T-helper 9 cell (primary cell): ENCODE measurements at regions not wholly inside any gene's neighbourhood (a gene's known extent, or its start where the extent isn't known, plus 50 kb on each side); places are given as distances from the start of the nearest gene placed in this dataset.
A peak's percentile ranks its signal among the peaks of the same experiment; 100 is the strongest.
"Not testable (repeated sequence)": the region's sequence is repeated elsewhere in the genome, so short reads cannot be mapped to it uniquely, and the experiment has no call there.

ENCODE experiments used
- DNase-seq: peaks from one replicate; pipeline ENCODE4 v3.0.0-alpha.2; 2020

DNA sequence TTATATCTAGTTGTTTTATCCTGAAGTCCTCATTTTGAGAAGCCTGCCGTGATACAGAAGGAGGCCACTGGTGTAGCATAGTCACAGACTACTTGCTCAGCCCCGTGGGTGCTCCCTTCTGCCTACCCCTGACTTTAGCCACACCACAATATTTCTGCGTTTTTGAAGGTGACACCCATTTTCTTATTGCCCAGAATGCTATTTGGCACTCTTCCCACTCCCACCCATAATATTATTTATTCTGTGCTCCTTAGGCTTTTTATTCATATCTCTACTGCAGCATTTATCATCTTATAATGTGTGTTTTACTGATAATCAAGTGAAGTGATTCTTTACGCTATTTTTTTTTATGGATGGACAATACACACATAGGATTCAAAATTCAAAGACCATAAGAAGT lies 107.3 kb downstream of the OR2B2 start:
- no peak for DNase-seq

DNA sequence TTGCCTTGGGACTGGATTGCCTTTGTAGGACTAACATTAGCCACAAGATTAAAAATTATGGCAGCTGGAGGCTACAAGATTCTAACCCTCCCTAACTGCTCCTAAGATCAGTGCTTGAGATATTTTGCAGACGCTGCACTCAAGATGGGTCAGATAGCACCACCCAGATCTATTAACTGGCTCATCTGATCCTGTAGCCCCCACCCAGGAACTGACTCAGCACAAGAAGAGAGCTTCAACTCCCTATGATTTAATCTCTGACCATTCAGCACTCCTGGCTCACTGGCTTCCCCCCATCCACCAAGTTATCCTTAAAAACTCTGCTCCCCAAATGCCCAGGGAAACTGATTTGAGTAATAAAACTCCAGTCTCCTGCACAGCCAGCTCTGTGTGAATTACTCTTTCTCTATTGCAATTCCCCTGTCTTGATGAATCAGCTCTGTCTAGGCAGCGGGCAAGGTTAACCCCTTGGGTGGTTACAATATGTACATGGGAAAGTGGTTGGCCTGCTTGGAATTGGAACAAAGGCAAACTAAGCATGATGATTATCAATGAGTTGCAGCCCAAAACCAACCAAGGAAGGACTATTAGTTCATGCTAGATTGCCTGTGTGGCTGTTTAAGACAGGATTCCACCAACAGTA lies 111.3 kb downstream of the OR2B2 start:
- DNase-seq = no peak

GRCh38 chr6:27797960-27798359 lies 114.2 kb downstream of the OR2B2 start:
- DNase-seq = no peak

DNA sequence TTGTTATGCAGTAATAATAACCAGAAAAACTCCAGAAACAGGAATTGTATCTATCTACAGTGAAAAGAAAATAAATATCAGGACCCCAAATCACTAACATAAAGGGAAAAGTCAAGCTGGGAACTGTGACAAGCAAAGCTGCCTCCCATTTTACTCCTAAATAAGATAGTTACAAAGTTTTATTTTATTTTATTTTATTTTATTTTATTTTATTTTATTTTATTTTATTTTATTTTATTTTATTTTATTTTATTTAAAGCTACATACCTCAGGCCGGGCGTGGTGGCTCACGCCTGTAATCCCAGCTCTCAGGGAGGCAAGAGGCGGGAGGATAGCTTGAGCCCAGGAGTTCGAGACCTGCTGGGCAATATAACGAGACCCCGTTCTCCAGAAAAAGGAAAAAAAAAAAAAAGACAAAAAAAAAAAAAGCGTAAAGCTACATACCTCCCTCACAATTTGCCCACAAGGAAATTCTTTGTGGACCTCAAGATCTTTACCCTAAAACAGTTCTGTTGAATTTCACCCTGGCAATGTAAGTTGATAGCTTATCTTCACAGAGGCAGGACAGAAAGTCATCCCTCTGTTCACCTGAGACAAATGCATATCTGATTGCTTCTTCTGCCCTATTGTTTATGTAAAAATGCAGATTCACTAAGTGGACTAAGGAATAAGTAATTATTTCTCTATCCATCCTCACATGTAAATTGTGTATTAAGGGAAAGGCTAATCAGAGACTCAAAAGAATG lies 115.3 kb downstream of the OR2B2 start:
- DNase-seq = not testable (repeated sequence)

DNA sequence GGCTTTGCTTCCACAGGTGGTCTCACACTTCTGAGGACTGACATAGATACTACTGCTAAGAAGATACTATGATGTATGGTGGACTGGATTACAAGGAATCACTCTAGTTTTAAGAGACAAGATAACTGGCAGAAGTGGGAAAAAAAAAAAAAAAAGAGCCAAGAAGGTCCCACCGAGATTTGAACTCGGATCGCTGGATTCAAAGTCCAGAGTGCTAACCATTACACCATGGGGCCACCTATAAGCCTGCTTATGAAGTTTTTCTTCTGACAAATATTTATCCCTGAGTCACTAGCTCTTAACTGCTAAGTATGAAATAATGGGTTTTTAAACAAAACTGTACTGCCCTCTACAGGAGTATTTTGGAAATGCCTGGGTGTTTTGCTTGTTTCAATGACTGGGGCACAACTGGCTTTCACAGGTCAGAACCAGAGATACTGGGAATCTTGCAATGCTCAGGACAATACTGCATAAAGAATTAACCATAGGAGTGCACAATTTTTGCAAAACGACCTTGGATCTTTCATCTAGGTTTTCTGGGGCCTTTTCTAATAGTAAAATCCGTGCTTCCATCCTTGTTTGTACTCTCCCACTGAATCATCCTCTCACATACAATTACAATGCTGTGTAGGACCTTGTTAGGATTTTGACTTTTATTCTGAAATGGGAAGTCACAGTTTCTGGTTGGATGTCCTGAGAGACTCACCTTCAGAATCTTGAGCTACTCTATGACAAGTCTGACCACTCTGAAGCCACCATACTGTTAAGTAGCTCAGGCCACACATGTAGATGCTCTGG lies 116.3 kb downstream of the OR2B2 start:
- DNase-seq = no peak

GRCh38 chr6:27791182-27791943 lies 120.8 kb downstream of the OR2B2 start:
- no peak for DNase-seq

- DNase-seq = not testable (repeated sequence)
These were observed 123.8 kb downstream of the OR2B2 start for GRCh38 chr6:27788376-27788775.

DNA sequence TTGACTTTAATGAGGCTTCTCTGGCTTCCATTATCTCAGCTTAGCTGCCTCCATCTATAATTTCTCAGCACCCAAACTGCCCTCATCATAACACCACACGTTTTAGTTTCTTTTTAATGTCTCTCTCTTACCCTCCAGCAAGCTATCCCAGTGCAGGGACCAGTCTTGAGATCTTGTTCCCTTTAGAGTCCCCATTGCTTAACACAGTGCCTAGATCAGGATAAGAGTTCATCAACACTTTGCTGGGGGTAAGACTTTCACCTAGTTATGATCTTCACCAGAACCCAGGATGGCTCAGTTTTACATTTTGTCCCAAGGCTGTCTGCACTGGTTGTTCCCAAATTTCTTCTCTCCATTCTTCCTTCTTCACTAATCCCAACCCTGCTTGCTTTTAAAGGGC lies 126.1 kb downstream of the OR2B2 start:
- no peak for DNase-seq

DNA sequence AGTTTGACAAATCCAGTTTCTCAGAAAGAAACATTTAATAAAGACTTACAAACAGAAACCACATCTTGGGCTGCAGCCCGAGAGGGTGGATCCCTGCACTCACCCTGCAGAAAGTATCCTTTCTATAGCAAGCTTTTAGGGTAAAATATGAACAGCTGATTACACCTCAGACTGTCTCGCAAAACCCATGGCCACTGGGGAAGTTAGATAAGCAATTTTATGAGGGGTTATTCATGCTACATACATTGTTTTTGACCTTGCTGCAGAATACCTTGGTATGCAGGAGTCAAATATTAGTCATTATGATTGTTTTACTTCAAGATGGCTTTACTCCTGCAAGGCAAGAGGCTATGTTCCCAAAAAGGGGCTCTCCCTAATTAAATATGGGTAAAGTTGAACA lies 126.9 kb downstream of the OR2B2 start:
- no peak for DNase-seq

DNA sequence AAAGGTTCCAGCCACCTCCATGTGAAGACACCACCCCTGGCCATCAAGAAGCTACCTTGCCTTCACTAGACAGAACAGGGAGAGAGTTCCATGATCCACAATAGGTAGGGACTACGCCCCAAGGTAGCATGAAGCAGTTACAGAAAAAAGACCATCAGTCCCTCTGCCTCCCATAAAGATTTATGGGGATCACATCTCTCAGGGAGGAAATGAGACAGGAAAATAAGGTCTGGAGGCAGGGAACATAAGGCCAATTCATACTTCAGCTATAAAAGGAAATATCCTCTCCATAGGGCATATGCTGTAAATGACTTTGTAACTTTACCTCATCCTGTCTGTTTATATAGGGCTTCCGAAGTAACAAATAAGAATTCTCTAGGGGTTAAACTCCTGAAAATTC lies 129.4 kb downstream of the OR2B2 start:
- DNase-seq = no peak

DNA sequence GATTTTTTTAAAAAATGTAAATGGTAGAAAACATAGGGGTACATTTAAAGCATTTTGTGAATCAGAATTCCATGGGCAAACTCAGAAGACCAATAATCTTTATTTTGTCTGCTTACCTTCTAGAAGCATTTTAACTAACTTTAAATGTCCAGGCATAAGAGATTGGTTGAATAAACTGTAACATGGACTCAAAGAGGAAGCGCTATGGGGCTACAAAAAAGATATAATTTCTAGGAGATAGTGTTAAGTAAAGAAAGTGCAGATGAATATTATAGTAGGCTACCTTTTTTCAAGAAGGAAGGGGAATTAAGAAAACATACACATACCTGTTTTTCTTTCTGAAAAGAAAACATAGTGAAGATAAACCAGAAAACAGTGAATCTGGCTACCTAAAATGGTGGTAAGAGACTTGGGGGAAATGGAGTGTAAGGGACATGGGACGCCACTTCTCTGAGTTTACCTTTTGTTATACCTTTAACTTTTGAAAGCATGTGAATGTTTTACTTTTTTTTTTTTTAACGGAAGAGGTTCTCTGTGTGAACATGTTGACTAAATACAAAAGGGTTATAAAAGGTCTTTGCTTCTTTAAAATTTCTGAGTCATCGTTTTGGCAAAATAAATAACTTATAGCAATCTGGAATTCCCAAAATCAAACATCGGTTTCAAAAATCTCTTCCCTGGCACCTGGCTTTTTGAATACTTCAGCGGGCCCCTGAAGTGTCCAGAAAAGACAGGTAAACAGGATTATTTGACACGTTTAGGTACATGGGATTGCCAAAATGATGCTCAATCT lies 133.4 kb downstream of the OR2B2 start:
- no peak for DNase-seq

DNA sequence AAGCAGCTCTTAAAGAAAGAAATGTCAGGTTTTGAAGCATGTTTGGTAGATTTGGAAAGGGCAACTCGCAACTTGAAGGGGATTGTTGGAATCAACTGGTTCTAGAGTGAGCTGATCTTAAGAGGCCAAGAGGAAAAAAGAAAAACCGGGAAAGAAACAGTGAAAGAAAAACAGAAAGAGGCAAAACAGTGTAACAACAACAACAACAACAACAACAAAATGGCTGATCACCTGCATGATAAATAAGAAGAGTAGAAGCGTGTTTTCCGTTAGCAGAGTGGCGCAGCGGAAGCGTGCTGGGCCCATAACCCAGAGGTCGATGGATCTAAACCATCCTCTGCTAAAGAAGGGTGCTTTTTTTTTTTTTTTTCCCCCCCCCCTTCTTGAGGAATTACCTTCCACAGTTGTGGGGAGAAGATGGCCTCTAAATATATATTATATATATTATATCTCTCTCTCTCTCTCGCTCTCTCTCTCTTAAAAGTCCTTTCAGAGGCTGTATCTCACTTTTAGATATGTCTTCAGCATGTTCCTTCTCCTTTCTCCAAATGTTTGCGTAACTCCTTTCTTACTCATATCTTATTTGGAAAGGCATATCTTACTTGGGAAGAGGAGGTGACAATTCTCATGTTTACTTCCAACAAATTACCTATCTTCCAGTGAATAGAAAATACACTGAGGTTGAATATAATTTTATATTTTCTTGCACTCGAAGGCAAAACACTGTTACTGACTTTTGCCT lies 134.4 kb downstream of the OR2B2 start:
- no peak for DNase-seq

DNA sequence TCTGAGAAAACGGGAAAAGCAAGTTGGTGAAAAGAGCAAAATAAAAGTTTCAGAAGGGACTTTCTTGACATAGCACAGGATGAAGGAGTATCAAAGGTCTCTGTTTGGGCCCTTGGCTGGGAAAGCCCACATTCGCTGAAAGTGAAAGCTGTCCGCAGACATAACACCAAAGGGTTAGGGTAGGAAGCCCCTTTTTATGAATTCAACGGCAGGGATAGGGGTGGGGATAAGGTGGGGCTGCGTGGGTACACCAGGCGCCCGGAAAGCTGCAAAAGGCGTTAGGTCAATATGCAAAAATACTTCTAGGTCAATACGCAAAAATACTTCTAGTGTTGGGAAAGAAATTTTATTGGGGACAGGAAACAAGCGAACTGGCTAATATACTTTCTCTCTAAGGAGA lies 135.1 kb downstream of the OR2B2 start:
- DNase-seq = no peak

GRCh38 chr6:27776504-27776903 lies 135.7 kb downstream of the OR2B2 start:
- DNase-seq = no peak

GRCh38 chr6:27775796-27776184 lies 136.4 kb downstream of the OR2B2 start:
- DNase-seq = no peak

GRCh38 chr6:27775138-27775795 lies 136.9 kb downstream of the OR2B2 start:
- DNase-seq = not testable (repeated sequence)

DNA sequence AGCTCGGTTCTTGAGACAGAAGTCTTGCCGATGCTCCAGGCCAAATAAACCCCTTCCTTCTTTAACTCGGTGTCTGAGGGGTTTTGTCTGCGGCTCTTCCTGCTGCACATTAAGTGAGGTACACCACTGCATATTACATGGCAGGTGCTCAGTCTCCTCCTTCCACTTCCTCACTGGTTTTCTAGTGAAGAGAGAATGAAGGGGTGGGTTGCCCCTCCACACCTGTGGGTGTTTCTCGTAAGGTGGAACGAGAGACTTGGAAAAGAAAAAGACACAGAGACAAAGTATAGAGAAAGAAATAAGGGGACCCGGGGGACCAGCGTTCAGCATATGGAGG lies 138.0 kb downstream of the OR2B2 start:
- DNase-seq = not testable (repeated sequence)

DNA sequence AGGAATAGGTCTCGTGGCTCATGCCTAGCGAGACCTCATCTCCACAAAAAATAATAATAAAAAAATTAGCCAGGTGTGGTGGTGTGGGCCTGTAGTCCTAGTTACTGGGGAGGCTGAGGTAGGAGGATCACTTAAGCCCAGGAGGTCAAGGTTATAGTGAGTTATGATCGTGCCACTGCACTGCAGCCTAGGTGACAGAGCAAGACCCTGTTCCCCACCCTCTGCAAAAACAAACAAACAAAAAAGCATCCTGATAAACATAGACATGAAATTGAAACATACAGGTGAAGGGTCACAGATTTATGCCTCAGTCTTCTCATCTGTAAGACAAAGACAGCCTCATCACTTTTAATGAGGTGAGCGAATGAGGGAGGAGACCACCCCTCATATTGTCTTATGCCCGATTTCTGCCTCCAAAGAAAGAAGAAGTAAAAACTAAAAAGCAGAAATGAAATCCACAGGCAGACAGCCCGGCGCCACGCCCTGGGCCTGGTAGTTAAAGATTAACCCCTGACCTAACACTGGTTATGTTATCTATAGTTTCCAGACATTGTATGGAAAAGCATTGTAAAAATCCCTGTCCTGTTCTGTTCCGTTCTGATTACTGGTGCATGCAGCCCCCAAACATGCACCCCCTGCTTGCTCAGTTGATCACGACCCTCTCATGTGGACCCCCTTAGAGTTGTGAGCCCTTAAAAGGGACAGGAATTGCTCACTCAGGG lies 138.5 kb downstream of the OR2B2 start:
- DNase-seq = not testable (repeated sequence)

DNA sequence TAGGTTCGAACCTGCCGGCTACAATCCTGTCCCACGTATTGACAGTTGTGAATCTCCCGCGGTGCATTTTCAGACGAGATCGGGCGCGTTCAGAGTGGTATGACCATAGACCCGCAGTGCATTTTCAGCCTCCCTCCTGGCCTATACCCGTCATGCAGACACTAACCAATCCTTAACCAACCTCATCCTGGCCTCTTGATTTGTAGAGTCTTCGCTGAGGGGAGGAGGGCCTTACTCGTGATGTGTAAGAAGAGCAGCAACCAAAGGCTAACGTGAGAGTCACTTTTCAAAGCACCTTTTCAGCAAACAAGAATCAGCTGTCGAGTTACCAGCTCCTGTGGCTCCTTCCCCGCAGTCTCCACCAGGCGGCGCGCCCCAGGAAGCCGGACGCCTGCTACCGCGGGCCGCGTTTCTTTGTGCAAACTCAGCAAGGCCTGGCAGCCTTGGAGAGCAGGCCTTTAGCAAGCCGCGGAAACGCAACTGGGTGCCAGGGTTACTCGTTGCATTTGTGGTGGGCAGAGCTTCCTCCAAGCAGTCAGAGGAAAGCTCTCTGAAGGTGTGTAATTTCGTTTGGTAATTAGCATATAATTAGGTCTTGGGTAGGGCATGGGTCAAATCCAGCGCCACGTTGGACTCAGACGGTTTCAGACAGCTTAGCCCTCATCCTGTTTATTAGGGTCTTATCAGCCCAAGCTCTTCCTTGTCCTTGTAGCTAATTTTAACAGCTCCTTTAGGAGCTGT lies 139.8 kb downstream of the OR2B2 start:
- peak; percentile 82 for DNase-seq

- no peak for DNase-seq
These were observed 141.0 kb downstream of the OR2B2 start for GRCh38 chr6:27771235-27771634.
